HEK293 (cell line): ENCODE measurements at regions not wholly inside any gene's neighbourhood (a gene's known extent, or its start where the extent isn't known, plus 50 kb on each side); places are given as distances from the start of the nearest gene placed in this dataset.

ENCODE experiments used
- CTCF ChIP-seq: fragments of 450-650 bp; formaldehyde crosslinking; IDR thresholded peaks from 2 replicates; pipeline ENCODE4 v1.5.1; 2016; ENCODE audit warnings: missing biosample characterization, missing genetic modification characterization
- ZBTB10 ChIP-seq: fragments of 450-650 bp; formaldehyde crosslinking; IDR thresholded peaks from 2 replicates; pipeline ENCODE4 v1.5.1; 2016; ENCODE audit warnings: missing biosample characterization, missing genetic modification characterization
- ZBTB8A ChIP-seq: fragments of 450-650 bp; formaldehyde crosslinking; IDR thresholded peaks from 2 replicates; pipeline ENCODE4 v1.5.1; 2016; ENCODE audit warnings: missing biosample characterization, missing genetic modification characterization
- ZNF114 ChIP-seq: fragments of 450-650 bp; formaldehyde crosslinking; IDR thresholded peaks from 2 replicates; pipeline ENCODE4 v1.5.0; 2017; ENCODE audit warnings: missing biosample characterization, missing genetic modification characterization
- ZNF155 ChIP-seq: fragments of 450-650 bp; formaldehyde crosslinking; IDR thresholded peaks from 2 replicates; pipeline ENCODE4 v1.5.1; 2016; ENCODE audit warnings: missing biosample characterization, missing genetic modification characterization
- ZNF174 ChIP-seq: fragments of 450-650 bp; formaldehyde crosslinking; IDR thresholded peaks from 2 replicates; pipeline ENCODE4 v1.5.0; 2017; ENCODE audit warnings: missing biosample characterization, mild to moderate bottlenecking, missing genetic modification characterization
- ZNF175 ChIP-seq: fragments of 450-650 bp; formaldehyde crosslinking; IDR thresholded peaks from 2 replicates; pipeline ENCODE4 v1.5.1; 2016; ENCODE audit warnings: missing biosample characterization, missing genetic modification characterization
- ZNF184 ChIP-seq: fragments of 450-650 bp; IDR thresholded peaks from 2 replicates; pipeline ENCODE4 v1.5.1; 2018; ENCODE audit warnings: missing biosample characterization, mild to moderate bottlenecking, missing genetic modification characterization
- ZNF211 ChIP-seq: fragments of 450-650 bp; formaldehyde crosslinking; IDR thresholded peaks from 2 replicates; pipeline ENCODE4 v1.5.1; 2016; ENCODE audit warnings: low read depth, missing biosample characterization, missing genetic modification characterization
- ZNF24 ChIP-seq: fragments of 450-650 bp; formaldehyde crosslinking; IDR thresholded peaks from 2 replicates; pipeline ENCODE4 v1.5.1; 2016; ENCODE audit warnings: missing biosample characterization, missing genetic modification characterization
- ZNF792 ChIP-seq: fragments of 450-650 bp; formaldehyde crosslinking; IDR thresholded peaks from 2 replicates; pipeline ENCODE4 v1.5.1; 2016; ENCODE audit warnings: missing biosample characterization, missing genetic modification characterization
- TF ChIP-seq, protein P1 (sequence below): fragments of 450-650 bp; formaldehyde crosslinking; IDR thresholded peaks from 2 replicates; pipeline ENCODE4 v1.5.1; 2016; ENCODE audit warnings: missing biosample characterization, missing genetic modification characterization
- TF ChIP-seq, protein P2 (sequence below): fragments of 450-650 bp; formaldehyde crosslinking; IDR thresholded peaks from 2 replicates; pipeline ENCODE4 v1.5.1; 2017; ENCODE audit warnings: missing biosample characterization, missing genetic modification characterization

GRCh38 chr12:94027561-94027960, 120.8 kb upstream of the PLXNC1 start:
- TF ChIP-seq, protein P1, sequence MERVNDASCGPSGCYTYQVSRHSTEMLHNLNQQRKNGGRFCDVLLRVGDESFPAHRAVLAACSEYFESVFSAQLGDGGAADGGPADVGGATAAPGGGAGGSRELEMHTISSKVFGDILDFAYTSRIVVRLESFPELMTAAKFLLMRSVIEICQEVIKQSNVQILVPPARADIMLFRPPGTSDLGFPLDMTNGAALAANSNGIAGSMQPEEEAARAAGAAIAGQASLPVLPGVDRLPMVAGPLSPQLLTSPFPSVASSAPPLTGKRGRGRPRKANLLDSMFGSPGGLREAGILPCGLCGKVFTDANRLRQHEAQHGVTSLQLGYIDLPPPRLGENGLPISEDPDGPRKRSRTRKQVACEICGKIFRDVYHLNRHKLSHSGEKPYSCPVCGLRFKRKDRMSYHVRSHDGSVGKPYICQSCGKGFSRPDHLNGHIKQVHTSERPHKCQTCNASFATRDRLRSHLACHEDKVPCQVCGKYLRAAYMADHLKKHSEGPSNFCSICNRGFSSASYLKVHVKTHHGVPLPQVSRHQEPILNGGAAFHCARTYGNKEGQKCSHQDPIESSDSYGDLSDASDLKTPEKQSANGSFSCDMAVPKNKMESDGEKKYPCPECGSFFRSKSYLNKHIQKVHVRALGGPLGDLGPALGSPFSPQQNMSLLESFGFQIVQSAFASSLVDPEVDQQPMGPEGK (tag by site-specific recombination), result no peak
- TF ChIP-seq, protein P2, sequence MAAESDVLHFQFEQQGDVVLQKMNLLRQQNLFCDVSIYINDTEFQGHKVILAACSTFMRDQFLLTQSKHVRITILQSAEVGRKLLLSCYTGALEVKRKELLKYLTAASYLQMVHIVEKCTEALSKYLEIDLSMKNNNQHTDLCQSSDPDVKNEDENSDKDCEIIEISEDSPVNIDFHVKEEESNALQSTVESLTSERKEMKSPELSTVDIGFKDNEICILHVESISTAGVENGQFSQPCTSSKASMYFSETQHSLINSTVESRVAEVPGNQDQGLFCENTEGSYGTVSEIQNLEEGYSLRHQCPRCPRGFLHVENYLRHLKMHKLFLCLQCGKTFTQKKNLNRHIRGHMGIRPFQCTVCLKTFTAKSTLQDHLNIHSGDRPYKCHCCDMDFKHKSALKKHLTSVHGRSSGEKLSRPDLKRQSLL (tag by site-specific recombination), result no peak
- TF ChIP-seq ZNF175 (no peak), ZBTB10 (tag by site-specific recombination) (no peak), CTCF (tag by site-specific recombination) (no peak), ZNF211 (tag by site-specific recombination) (no peak), ZNF184 (tag by site-specific recombination) (no peak), ZNF174 (no peak), ZNF155 (tag by site-specific recombination) (no peak), ZNF24 (tag by site-specific recombination) (no peak), ZNF114 (tag by site-specific recombination) (no peak), ZBTB8A (no peak), ZNF792 (tag by site-specific recombination) (no peak)
